Stimulated activated naive CD8-positive, alpha-beta T cell treated with anti-CD3 and anti-CD28 coated beads, Interleukin-15, amount 100 ng/mL, for 72 hours (primary cell): ENCODE measurements at regions not wholly inside any gene's neighbourhood (a gene's known extent, or its start where the extent isn't known, plus 50 kb on each side); places are given as distances from the start of the nearest gene placed in this dataset.

ENCODE experiments used
- ATAC-seq: fragments of 150-1000 bp; cut with Tn5 transposase; 2 replicates; pipeline ENCODE4 v1.10.0; 2021; ENCODE audit warnings: mild to moderate bottlenecking, moderate library complexity
- DNase-seq, 2 donors: peaks; one replicate each; pipeline ENCODE4 v3.0.0; 2021 to 2022
- H3K27ac Mint-ChIP-seq, 2 donors: one replicate each; pipeline ENCODE4 v1.8.0; 2022; ENCODE audit warnings: mild to moderate bottlenecking in 2 of 2, mixed read lengths in 2 of 2, moderate library complexity in 2 of 2
- H3K27me3 Mint-ChIP-seq: one replicate; pipeline ENCODE4 v1.8.0; 2022; ENCODE audit warnings: mixed read lengths
- H3K4me1 Mint-ChIP-seq: one replicate; pipeline ENCODE4 v1.8.0; 2022; ENCODE audit warnings: mild to moderate bottlenecking, mixed read lengths
- H3K4me3 Mint-ChIP-seq, 2 donors: one replicate each; pipeline ENCODE4 v1.8.0; 2022; ENCODE audit warnings: mild to moderate bottlenecking in 2 of 2, mixed read lengths in 2 of 2, moderate library complexity in 1 of 2
- H3K9me3 Mint-ChIP-seq, 2 donors: one replicate each; pipeline ENCODE4 v1.8.0; 2022; ENCODE audit warnings: mixed read lengths in 2 of 2

- peaks cover 24% of the 10 kb centered on the region for H3K27me3 Mint-ChIP-seq
- ATAC-seq, result no peak
- no peak overlapping the region for H3K27ac Mint-ChIP-seq
- no peaks in the 10 kb centered on the region for H3K4me1 Mint-ChIP-seq
- no peak for DNase-seq
- H3K9me3 Mint-ChIP-seq, result peaks cover 3 to 7% of the 10 kb centered on the region in 2 donors
- H3K4me3 Mint-ChIP-seq, result no peak overlapping the region
These were observed 161.7 kb downstream of the TMX1 start for GRCh38 chr14:51401756-51402155.

- Mint-ChIP-seq H3K9me3 (peaks cover 2 to 8% of the 10 kb centered on the region in 2 donors), H3K4me3 (no peak overlapping the region)
These were observed 170.8 kb downstream of the TMX1 start for GRCh38 chr14:51410897-51411296.

GRCh38 chr14:51419685-51420084, 179.6 kb downstream of the TMX1 start:
- DNase-seq, result peak in 1 of 2 donors; percentile 46

More at GRCh38 chr14:51410897-51411296, 170.8 kb downstream of the TMX1 start:
- Mint-ChIP-seq H3K27me3 (peaks cover 23% of the 10 kb centered on the region), H3K4me1 (no peaks in the 10 kb centered on the region), H3K27ac (no peak overlapping the region)
- ATAC-seq, result no peak
- no peak for DNase-seq

GRCh38 chr14:51422704-51423103, 182.7 kb downstream of the TMX1 start:
- H3K27me3 Mint-ChIP-seq, result no peaks in the 10 kb centered on the region
- H3K9me3 Mint-ChIP-seq, result peaks cover 23 to 38% of the 10 kb centered on the region in 2 donors
- no peak overlapping the region for H3K27ac Mint-ChIP-seq
- H3K4me3 Mint-ChIP-seq, result no peak overlapping the region
- peaks cover 6% of the 10 kb centered on the region for H3K4me1 Mint-ChIP-seq
- DNase-seq (no peak), ATAC-seq (no peak)

More at GRCh38 chr14:51419685-51420084, 179.6 kb downstream of the TMX1 start:
- no peak overlapping the region for H3K4me3 Mint-ChIP-seq
- H3K4me1 Mint-ChIP-seq, result peaks cover 6% of the 10 kb centered on the region
- H3K27ac Mint-ChIP-seq, result no peak overlapping the region
- H3K9me3 Mint-ChIP-seq, result peaks cover 34 to 47% of the 10 kb centered on the region in 2 donors
- peak; percentile 76 for ATAC-seq
- H3K27me3 Mint-ChIP-seq, result peaks cover 25% of the 10 kb centered on the region

GRCh38 chr14:51424041-51424440, 184.0 kb downstream of the TMX1 start:
- no peak overlapping the region for H3K4me3 Mint-ChIP-seq
- no peak for ATAC-seq
- no peak overlapping the region for H3K27ac Mint-ChIP-seq
- peaks cover 6% of the 10 kb centered on the region for H3K4me1 Mint-ChIP-seq
- DNase-seq, result no peak
- peaks cover 10% of the 10 kb centered on the region for H3K27me3 Mint-ChIP-seq
- H3K9me3 Mint-ChIP-seq, result peaks cover 17 to 26% of the 10 kb centered on the region in 2 donors

- peaks cover 16 to 22% of the 10 kb centered on the region in 2 donors for H3K9me3 Mint-ChIP-seq
These were observed 184.7 kb downstream of the TMX1 start for GRCh38 chr14:51424561-51425251.

GRCh38 chr14:51428981-51429380, 188.9 kb downstream of the TMX1 start:
- DNase-seq, result no peak
- Mint-ChIP-seq H3K4me1 (no peaks in the 10 kb centered on the region), H3K27me3 (peaks cover 33% of the 10 kb centered on the region), H3K27ac (peak overlapping the region in 1 of 2 donors; percentile 52), H3K9me3 (no peaks in the 10 kb centered on the region), H3K4me3 (no peak overlapping the region)
- ATAC-seq, result no peak

More at GRCh38 chr14:51424561-51425251, 184.7 kb downstream of the TMX1 start:
- Mint-ChIP-seq H3K4me1 (peaks cover 6% of the 10 kb centered on the region), H3K4me3 (no peak overlapping the region), H3K27me3 (peaks cover 15% of the 10 kb centered on the region), H3K27ac (no peak overlapping the region)
- ATAC-seq (no peak), DNase-seq (no peak)

GRCh38 chr14:51430079-51430478, 190.0 kb downstream of the TMX1 start:
- Mint-ChIP-seq H3K4me3 (no peak overlapping the region), H3K27ac (no peak overlapping the region), H3K9me3 (no peaks in the 10 kb centered on the region), H3K4me1 (no peaks in the 10 kb centered on the region), H3K27me3 (peaks cover 38% of the 10 kb centered on the region)
- ATAC-seq (no peak), DNase-seq (no peak)

- ATAC-seq (no peak), DNase-seq (no peak)
- H3K27ac Mint-ChIP-seq, result no peak overlapping the region
- peaks cover 44% of the 10 kb centered on the region for H3K27me3 Mint-ChIP-seq
- no peaks in the 10 kb centered on the region for H3K9me3 Mint-ChIP-seq
- no peak overlapping the region for H3K4me3 Mint-ChIP-seq
- no peaks in the 10 kb centered on the region for H3K4me1 Mint-ChIP-seq
These were observed 190.6 kb downstream of the TMX1 start for GRCh38 chr14:51430633-51431032.

GRCh38 chr14:51431033-51431709, 191.1 kb downstream of the TMX1 start:
- DNase-seq (no peak), ATAC-seq (peak; percentile 12)
- H3K9me3 Mint-ChIP-seq, result no peaks in the 10 kb centered on the region
- H3K27ac Mint-ChIP-seq, result no peak overlapping the region
- no peak overlapping the region for H3K4me3 Mint-ChIP-seq
- peaks cover 49% of the 10 kb centered on the region for H3K27me3 Mint-ChIP-seq
- no peaks in the 10 kb centered on the region for H3K4me1 Mint-ChIP-seq

GRCh38 chr14:51431741-51432140, 191.7 kb downstream of the TMX1 start:
- no peaks in the 10 kb centered on the region for H3K9me3 Mint-ChIP-seq
- no peak overlapping the region for H3K27ac Mint-ChIP-seq
- H3K27me3 Mint-ChIP-seq, result peaks cover 55% of the 10 kb centered on the region
- no peak overlapping the region for H3K4me3 Mint-ChIP-seq
- ATAC-seq (no peak), DNase-seq (no peak)
- no peaks in the 10 kb centered on the region for H3K4me1 Mint-ChIP-seq

GRCh38 chr14:51432302-51432948, 192.4 kb downstream of the TMX1 start:
- no peak for DNase-seq
- H3K27ac Mint-ChIP-seq, result no peak overlapping the region
- H3K9me3 Mint-ChIP-seq, result no peaks in the 10 kb centered on the region

GRCh38 chr14:51436630-51437029, 196.6 kb downstream of the TMX1 start:
- peaks cover 32% of the 10 kb centered on the region for H3K27me3 Mint-ChIP-seq
- ATAC-seq, result no peak
- DNase-seq, result no peak
- H3K9me3 Mint-ChIP-seq, result no peaks in the 10 kb centered on the region
- no peak overlapping the region for H3K27ac Mint-ChIP-seq
- H3K4me1 Mint-ChIP-seq, result no peaks in the 10 kb centered on the region
- no peak overlapping the region for H3K4me3 Mint-ChIP-seq

More at GRCh38 chr14:51432302-51432948, 192.4 kb downstream of the TMX1 start:
- no peak for ATAC-seq
- Mint-ChIP-seq H3K4me3 (no peak overlapping the region), H3K4me1 (no peaks in the 10 kb centered on the region), H3K27me3 (peaks cover 56% of the 10 kb centered on the region)

- H3K4me3 Mint-ChIP-seq, result no peak overlapping the region
- ATAC-seq, result no peak
These were observed 199.8 kb downstream of the TMX1 start for GRCh38 chr14:51439896-51440295.

GRCh38 chr14:51441001-51441400, 201.0 kb downstream of the TMX1 start:
- Mint-ChIP-seq H3K27ac (no peak overlapping the region), H3K9me3 (no peaks in the 10 kb centered on the region), H3K4me3 (no peak overlapping the region), H3K4me1 (no peaks in the 10 kb centered on the region), H3K27me3 (peaks cover 33% of the 10 kb centered on the region)
- DNase-seq, result no peak
- no peak for ATAC-seq

More at GRCh38 chr14:51439896-51440295, 199.8 kb downstream of the TMX1 start:
- no peak overlapping the region for H3K27ac Mint-ChIP-seq
- H3K4me1 Mint-ChIP-seq, result no peaks in the 10 kb centered on the region
- H3K9me3 Mint-ChIP-seq, result no peaks in the 10 kb centered on the region
- peaks cover 41% of the 10 kb centered on the region for H3K27me3 Mint-ChIP-seq
- DNase-seq, result no peak
